Neuronal stem cell (in vitro differentiated cells): ENCODE measurements at regions not wholly inside any gene's neighbourhood (a gene's known extent, or its start where the extent isn't known, plus 50 kb on each side); places are given as distances from the start of the nearest gene placed in this dataset.

Experiments used
- DNase-seq: peaks from one replicate; pipeline ENCODE4 v3.0.0-alpha.2; 2013; ENCODE audit warnings: low spot score
- H2AFZ ChIP-seq: one replicate; pipeline ENCODE4 v1.6.1; 2013; ENCODE audit warnings: mild to moderate bottlenecking, low read length, inconsistent platforms
- H2AK5ac ChIP-seq: 2 replicates; pipeline ENCODE4 v1.6.1; 2013; ENCODE audit warnings: low read depth, mild to moderate bottlenecking, inconsistent platforms, low read length, moderate library complexity, mixed read lengths
- H2BK120ac ChIP-seq: 2 replicates; pipeline ENCODE4 v1.6.1; 2013; ENCODE audit warnings: low read depth, mild to moderate bottlenecking, inconsistent platforms, low read length, moderate library complexity, mixed read lengths
- H2BK12ac ChIP-seq: one replicate; pipeline ENCODE4 v1.6.1; 2013; ENCODE audit warnings: low read length, inconsistent platforms
- H2BK15ac ChIP-seq: 2 replicates; pipeline ENCODE4 v1.6.1; 2013; ENCODE audit warnings: mild to moderate bottlenecking, low read length, inconsistent platforms, mixed read lengths
- H2BK5ac ChIP-seq: one replicate; pipeline ENCODE4 v1.6.1; 2013; ENCODE audit warnings: inconsistent platforms, mild to moderate bottlenecking, low read length, moderate library complexity
- H3K14ac ChIP-seq: one replicate; pipeline ENCODE4 v1.6.1; 2013; ENCODE audit warnings: low read length, inconsistent platforms
- H3K18ac ChIP-seq: 2 replicates; pipeline ENCODE4 v1.6.1; 2013; ENCODE audit warnings: low read length, inconsistent platforms
- H3K23ac ChIP-seq: 2 replicates; pipeline ENCODE4 v1.6.1; 2013; ENCODE audit warnings: low read depth, mild to moderate bottlenecking, mixed read lengths, low read length, inconsistent platforms; ENCODE audit not compliant: poor library complexity
- H3K27ac ChIP-seq: replicated peaks from 3 replicates; pipeline ENCODE4 v1.5.1; 2013; ENCODE audit warnings: low read length, inconsistent platforms
- H3K27me3 ChIP-seq, 3 experiments: 2 replicates each; pipeline ENCODE4 v1.6.1; 2013; ENCODE audit warnings: low read length in 3 of 3, mild to moderate bottlenecking in 2 of 3, inconsistent platforms in 1 of 3, low read depth in 1 of 3, mixed read lengths in 1 of 3, moderate library complexity in 1 of 3; ENCODE audit not compliant: control insufficient read depth in 3 of 3, insufficient read depth in 3 of 3
- H3K36me3 ChIP-seq, 2 donors: replicated peaks in 1 of 2; 2 replicates each; pipeline ENCODE4 v1.6.1; 2013; ENCODE audit warnings: low read length in 2 of 2; ENCODE audit not compliant: control insufficient read depth in 2 of 2, insufficient read depth in 2 of 2
- H3K4ac ChIP-seq: 2 replicates; pipeline ENCODE4 v1.6.1; 2013; ENCODE audit warnings: inconsistent platforms, mild to moderate bottlenecking, low read length, moderate library complexity
- H3K4me1 ChIP-seq, 2 donors: 1 replicate in 1 of 2; 2 replicates in 1 of 2; pipeline ENCODE4 v1.6.1; 2013; ENCODE audit warnings: low read length in 2 of 2, low read depth in 1 of 2; ENCODE audit not compliant: control insufficient read depth in 2 of 2, insufficient read depth in 1 of 2
- H3K4me2 ChIP-seq: one replicate; pipeline ENCODE4 v1.6.1; 2013; ENCODE audit warnings: mild to moderate bottlenecking, low read length, inconsistent platforms; ENCODE audit not compliant: insufficient read depth, poor library complexity, severe bottlenecking
- H3K4me3 ChIP-seq, 2 donors: 2 replicates each; pipeline ENCODE4 v1.5.1; 2013; ENCODE audit warnings: low read length in 2 of 2, mild to moderate bottlenecking in 2 of 2, inconsistent platforms in 1 of 2, moderate library complexity in 1 of 2
- H3K79me1 ChIP-seq: one replicate; pipeline ENCODE4 v1.6.1; 2013; ENCODE audit warnings: low read depth, mild to moderate bottlenecking, inconsistent platforms, low read length, moderate library complexity
- H3K9ac ChIP-seq: one replicate; pipeline ENCODE4 v1.6.1; 2013; ENCODE audit warnings: mild to moderate bottlenecking, low read depth, low read length, inconsistent platforms; ENCODE audit not compliant: poor library complexity
- H3K9me3 ChIP-seq, 2 donors: replicated peaks in 1 of 2; 2 replicates each; pipeline versions ENCODE3 to v1.6.1; 2013; ENCODE audit warnings: low read length in 2 of 2, mild to moderate bottlenecking in 2 of 2, inconsistent platforms in 1 of 2, low read depth in 1 of 2, mixed read lengths in 1 of 2, moderate library complexity in 1 of 2; ENCODE audit not compliant: control insufficient read depth in 2 of 2, insufficient read depth in 1 of 2
- H4K8ac ChIP-seq: one replicate; pipeline ENCODE4 v1.6.1; 2013; ENCODE audit warnings: low read depth, mild to moderate bottlenecking, inconsistent platforms, low read length, moderate library complexity
- H4K91ac ChIP-seq: one replicate; pipeline ENCODE4 v1.6.1; 2013; ENCODE audit warnings: low read length, low read depth, mild to moderate bottlenecking, inconsistent platforms; ENCODE audit not compliant: poor library complexity
- WGBS, 2 donors: extraction: QIAGEN DNeasy Blood & Tissue Kit; methylation state at CpG; one replicate each; pipeline ENCODE4 v1.1.7; 2013; ENCODE audit warnings: missing lambda C conversion rate in 2 of 2, mixed read lengths in 1 of 2; ENCODE audit not compliant: insufficient read length in 2 of 2, insufficient replicate concordance in 1 of 2; ENCODE audit errors: extremely low coverage in 2 of 2; 5-methylcytosine and 5-hydroxymethylcytosine counted together

GRCh38 chr2:188765522-188766470 is 208.4 kb upstream of the COL3A1 start:
- Histone ChIP-seq H3K9me3 (no peaks in the 10 kb centered on the region), H3K9ac (no peak overlapping the region), H3K4me1 (no peaks in the 10 kb centered on the region), H2AK5ac (no peak overlapping the region), H3K4ac (no peak overlapping the region), H4K8ac (no peak overlapping the region), H3K27ac (no peak overlapping the region), H2BK5ac (no peak overlapping the region), H3K23ac (no peak overlapping the region), H3K14ac (no peak overlapping the region), H3K79me1 (no peaks in the 10 kb centered on the region), H2BK12ac (no peak overlapping the region), H3K18ac (no peak overlapping the region), H2BK15ac (no peak overlapping the region), H3K27me3 (no peaks in the 10 kb centered on the region), H3K36me3 (no peaks in the 10 kb centered on the region), H3K4me2 (no peak overlapping the region), H3K4me3 (no peak overlapping the region), H2AFZ (no peak overlapping the region), H2BK120ac (no peak overlapping the region), H4K91ac (no peak overlapping the region)
- DNase-seq, result peak; percentile 8
- no CpG with 5 or more reads among the region's 3 CpGs for WGBS, 2 donors

GRCh38 chr2:188766471-188766856 is 207.7 kb upstream of the COL3A1 start:
- Histone ChIP-seq H2BK12ac (no peak overlapping the region), H2BK5ac (no peak overlapping the region), H3K27ac (no peak overlapping the region), H3K14ac (no peak overlapping the region), H3K4me1 (no peaks in the 10 kb centered on the region), H2BK15ac (no peak overlapping the region), H3K23ac (no peak overlapping the region), H3K4me3 (no peak overlapping the region), H3K9me3 (no peaks in the 10 kb centered on the region), H2BK120ac (no peak overlapping the region), H2AK5ac (no peak overlapping the region), H2AFZ (no peak overlapping the region), H3K4me2 (no peak overlapping the region), H4K8ac (no peak overlapping the region), H3K36me3 (no peaks in the 10 kb centered on the region), H4K91ac (no peak overlapping the region), H3K4ac (no peak overlapping the region), H3K27me3 (no peaks in the 10 kb centered on the region), H3K9ac (no peak overlapping the region), H3K18ac (no peak overlapping the region), H3K79me1 (no peaks in the 10 kb centered on the region)
- WGBS, 2 donors, result no CpG with 5 or more reads among the region's 3 CpGs
- no peak for DNase-seq

- WGBS, 2 donors, result no CpG with 5 or more reads among the region's 1 CpG
- H3K23ac ChIP-seq, result no peak overlapping the region
- H3K9ac ChIP-seq, result no peak overlapping the region
- H3K9me3 ChIP-seq, result no peaks in the 10 kb centered on the region
- DNase-seq, result no peak
- no peaks in the 10 kb centered on the region for H3K4me1 ChIP-seq
- no peak overlapping the region for H2BK5ac ChIP-seq
- no peaks in the 10 kb centered on the region for H3K79me1 ChIP-seq
- no peak overlapping the region for H2BK15ac ChIP-seq
- H2AK5ac ChIP-seq, result no peak overlapping the region
- H4K91ac ChIP-seq, result no peak overlapping the region
- H3K14ac ChIP-seq, result no peak overlapping the region
- H3K27ac ChIP-seq, result no peak overlapping the region
- H3K4ac ChIP-seq, result no peak overlapping the region
- no peak overlapping the region for H3K18ac ChIP-seq
- no peak overlapping the region for H4K8ac ChIP-seq
- H3K36me3 ChIP-seq, result no peaks in the 10 kb centered on the region
- H3K4me3 ChIP-seq, result no peak overlapping the region
- no peak overlapping the region for H3K4me2 ChIP-seq
- no peak overlapping the region for H2AFZ ChIP-seq
- H2BK120ac ChIP-seq, result no peak overlapping the region
- H3K27me3 ChIP-seq, result no peaks in the 10 kb centered on the region
- no peak overlapping the region for H2BK12ac ChIP-seq
Observed at GRCh38 chr2:188767176-188767575, 207.0 kb upstream of the COL3A1 start.

GRCh38 chr2:188770296-188770695 is 203.9 kb upstream of the COL3A1 start:
- no peak overlapping the region for H3K4ac ChIP-seq
- no peaks in the 10 kb centered on the region for H3K4me1 ChIP-seq
- H2AFZ ChIP-seq, result no peak overlapping the region
- no CpG with 5 or more reads among the region's 5 CpGs for WGBS, 2 donors
- H3K27ac ChIP-seq, result no peak overlapping the region
- H3K4me3 ChIP-seq, result no peak overlapping the region
- DNase-seq, result no peak
- no peaks in the 10 kb centered on the region for H3K27me3 ChIP-seq
- H3K4me2 ChIP-seq, result no peak overlapping the region
- no peak overlapping the region for H4K91ac ChIP-seq
- H3K9ac ChIP-seq, result no peak overlapping the region
- no peak overlapping the region for H2BK5ac ChIP-seq
- no peak overlapping the region for H3K23ac ChIP-seq
- H3K14ac ChIP-seq, result no peak overlapping the region
- H2AK5ac ChIP-seq, result no peak overlapping the region
- H2BK15ac ChIP-seq, result no peak overlapping the region
- no peak overlapping the region for H3K18ac ChIP-seq
- no peak overlapping the region for H2BK120ac ChIP-seq
- no peaks in the 10 kb centered on the region for H3K79me1 ChIP-seq
- H3K36me3 ChIP-seq, result no peaks in the 10 kb centered on the region
- H4K8ac ChIP-seq, result no peak overlapping the region
- H3K9me3 ChIP-seq, result no peaks in the 10 kb centered on the region
- no peak overlapping the region for H2BK12ac ChIP-seq
